RWPE2 (cell line): ENCODE measurements at regions not wholly inside any gene's neighbourhood (a gene's known extent, or its start where the extent isn't known, plus 50 kb on each side); places are given as distances from the start of the nearest gene placed in this dataset.
"Not testable (repeated sequence)": the region's sequence is repeated elsewhere in the genome, so short reads cannot be mapped to it uniquely, and the experiment has no call there.

Experiments
- ATAC-seq: fragments of 200-7000 bp; cut with Tn5 transposase; 3 replicates; pipeline ENCODE4 v1.9.1; 2021; ENCODE audit warnings: low read depth
- DNase-seq: peaks from one replicate; pipeline ENCODE4 v3.0.0-alpha.2; 2020; ENCODE audit warnings: low spot score
- H3K27ac ChIP-seq: fragments of 450-650 bp; 2 replicates; pipeline ENCODE4 v1.5.1; 2017; ENCODE audit warnings: mild to moderate bottlenecking; ENCODE audit not compliant: poor library complexity, severe bottlenecking
- H3K27me3 ChIP-seq: fragments of 250-450 bp; sonication (Bioruptor Pico); 2 replicates; pipeline ENCODE4 v1.5.1; 2021; ENCODE audit warnings: mild to moderate bottlenecking, moderate library complexity; ENCODE audit not compliant: insufficient read depth, poor library complexity, severe bottlenecking
- H3K36me3 ChIP-seq: fragments of 250-450 bp; sonication (Bioruptor Pico); 2 replicates; pipeline ENCODE4 v1.5.1; 2020; ENCODE audit warnings: low read depth, mild to moderate bottlenecking, moderate library complexity
- H3K4me1 ChIP-seq: fragments of 250-450 bp; sonication (Bioruptor Pico); 2 replicates; pipeline ENCODE4 v1.5.1; 2021; ENCODE audit warnings: mild to moderate bottlenecking, moderate library complexity; ENCODE audit not compliant: insufficient read depth, poor library complexity, severe bottlenecking
- H3K4me3 ChIP-seq: fragments of 250-450 bp; sonication (Bioruptor Pico); 2 replicates; pipeline ENCODE4 v1.5.1; 2021; ENCODE audit warnings: mild to moderate bottlenecking, moderate library complexity; ENCODE audit not compliant: severe bottlenecking
- H3K9me3 ChIP-seq: fragments of 250-450 bp; sonication (Bioruptor Pico); 2 replicates; pipeline ENCODE4 v1.5.1; 2021; ENCODE audit warnings: mild to moderate bottlenecking, moderate library complexity; ENCODE audit not compliant: severe bottlenecking
- TF ChIP-seq, protein P1 (sequence below): fragments of 450-650 bp; IDR thresholded peaks from one replicate; pipeline ENCODE4 v1.5.1; 2017; ENCODE audit warnings: mild to moderate bottlenecking, moderate library complexity; ENCODE audit not compliant: poor library complexity, severe bottlenecking

GRCh38 chr19:32068793-32069192, 276.6 kb upstream of the ZNF507 start:
- peak; percentile 68 for ATAC-seq
- H3K9me3 ChIP-seq: no peaks in the 10 kb centered on the region
- no peaks in the 10 kb centered on the region for H3K36me3 ChIP-seq
- H3K4me3 ChIP-seq: no peak overlapping the region
- peaks cover 8% of the 10 kb centered on the region for H3K4me1 ChIP-seq
- no peak for DNase-seq
- TF ChIP-seq, protein P1, sequence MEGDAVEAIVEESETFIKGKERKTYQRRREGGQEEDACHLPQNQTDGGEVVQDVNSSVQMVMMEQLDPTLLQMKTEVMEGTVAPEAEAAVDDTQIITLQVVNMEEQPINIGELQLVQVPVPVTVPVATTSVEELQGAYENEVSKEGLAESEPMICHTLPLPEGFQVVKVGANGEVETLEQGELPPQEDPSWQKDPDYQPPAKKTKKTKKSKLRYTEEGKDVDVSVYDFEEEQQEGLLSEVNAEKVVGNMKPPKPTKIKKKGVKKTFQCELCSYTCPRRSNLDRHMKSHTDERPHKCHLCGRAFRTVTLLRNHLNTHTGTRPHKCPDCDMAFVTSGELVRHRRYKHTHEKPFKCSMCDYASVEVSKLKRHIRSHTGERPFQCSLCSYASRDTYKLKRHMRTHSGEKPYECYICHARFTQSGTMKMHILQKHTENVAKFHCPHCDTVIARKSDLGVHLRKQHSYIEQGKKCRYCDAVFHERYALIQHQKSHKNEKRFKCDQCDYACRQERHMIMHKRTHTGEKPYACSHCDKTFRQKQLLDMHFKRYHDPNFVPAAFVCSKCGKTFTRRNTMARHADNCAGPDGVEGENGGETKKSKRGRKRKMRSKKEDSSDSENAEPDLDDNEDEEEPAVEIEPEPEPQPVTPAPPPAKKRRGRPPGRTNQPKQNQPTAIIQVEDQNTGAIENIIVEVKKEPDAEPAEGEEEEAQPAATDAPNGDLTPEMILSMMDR: no peak
- H3K27me3 ChIP-seq: no peaks in the 10 kb centered on the region
- peak overlapping the region; percentile 4 for H3K27ac ChIP-seq

- DNase-seq: no peak
- no peak overlapping the region for H3K4me3 ChIP-seq
- TF ChIP-seq, protein P1: no peak
- no peaks in the 10 kb centered on the region for H3K9me3 ChIP-seq
- H3K27me3 ChIP-seq: no peaks in the 10 kb centered on the region
- H3K4me1 ChIP-seq: peaks cover 8% of the 10 kb centered on the region
- no peak overlapping the region for H3K27ac ChIP-seq
- ATAC-seq: no peak
- no peaks in the 10 kb centered on the region for H3K36me3 ChIP-seq
Observed at GRCh38 chr19:32070101-32070500, 275.3 kb upstream of the ZNF507 start.

GRCh38 chr19:32082028-32082427, 263.4 kb upstream of the ZNF507 start:
- no peaks in the 10 kb centered on the region for H3K4me1 ChIP-seq
- no peaks in the 10 kb centered on the region for H3K27me3 ChIP-seq
- no peak overlapping the region for H3K4me3 ChIP-seq
- no peaks in the 10 kb centered on the region for H3K9me3 ChIP-seq
- no peak overlapping the region for H3K27ac ChIP-seq
- TF ChIP-seq, protein P1: no peak
- no peaks in the 10 kb centered on the region for H3K36me3 ChIP-seq
- DNase-seq (no peak), ATAC-seq (no peak)

- not testable (repeated sequence) for DNase-seq, H3K27ac ChIP-seq, H3K4me3 ChIP-seq, H3K36me3 ChIP-seq, H3K4me1 ChIP-seq, H3K27me3 ChIP-seq, ATAC-seq, H3K9me3 ChIP-seq
Observed at GRCh38 chr19:32084756-32085363, 260.6 kb upstream of the ZNF507 start.

DNA sequence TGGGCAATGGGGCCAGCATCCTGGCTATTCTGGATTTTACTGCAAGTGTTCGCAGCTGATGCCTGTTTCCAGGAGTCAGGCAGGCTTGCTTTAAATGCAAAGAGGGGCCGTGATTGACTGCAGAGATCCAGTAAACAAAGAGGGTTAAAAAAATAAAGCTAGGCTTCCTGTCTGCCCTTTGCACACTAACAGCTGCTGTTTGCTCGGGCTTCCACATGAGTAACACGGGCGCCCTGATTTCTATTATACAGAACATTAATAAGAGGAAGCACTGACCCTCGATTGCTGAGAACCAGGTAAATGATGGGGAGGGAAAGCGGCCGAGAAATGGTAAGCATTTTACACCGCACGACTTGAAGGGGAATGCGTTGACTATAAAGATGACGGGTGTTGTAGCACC, 254.2 kb upstream of the ZNF507 start:
- DNase-seq (no peak), ATAC-seq (no peak)
- TF ChIP-seq, protein P1: no peak
- H3K4me3 ChIP-seq: no peak overlapping the region
- H3K9me3 ChIP-seq: no peaks in the 10 kb centered on the region
- no peak overlapping the region for H3K27ac ChIP-seq
- H3K4me1 ChIP-seq: no peaks in the 10 kb centered on the region
- no peaks in the 10 kb centered on the region for H3K27me3 ChIP-seq
- H3K36me3 ChIP-seq: no peaks in the 10 kb centered on the region
